ENCODE measurements at regions not wholly inside any gene's neighbourhood (a gene's known extent, or its start where the extent isn't known, plus 50 kb on each side); places are given as distances from the start of the nearest gene placed in this dataset.

GRCh38 chr20:57965441-57965840 is 255.6 kb upstream of the PMEPA1 start:
- H3K27me3 ChIP-seq (ENCODE audit: control insufficient read depth, insufficient read depth, low read length) = peaks cover 2% of the 10 kb centered on the region; the same call in 1 of the 2 replicates
- no peak overlapping the region for H3K4me3 ChIP-seq (ENCODE audit: insufficient read depth, low read depth, low read length)
- no peak for DNase-seq
- H3K36me3 ChIP-seq (replicated peaks; ENCODE audit: control insufficient read depth, insufficient read depth, low read length) = no peaks in the 10 kb centered on the region

- H3K36me3 ChIP-seq (replicated peaks; ENCODE audit: control insufficient read depth, insufficient read depth, low read length) = no peaks in the 10 kb centered on the region
- no peak overlapping the region for H3K4me3 ChIP-seq (ENCODE audit: insufficient read depth, low read depth, low read length)
- no peak for DNase-seq
- peaks cover 2% of the 10 kb centered on the region; the same call in 1 of the 2 replicates for H3K27me3 ChIP-seq (ENCODE audit: control insufficient read depth, insufficient read depth, low read length)
These were observed 254.4 kb upstream of the PMEPA1 start for GRCh38 chr20:57964011-57964862.

GRCh38 chr20:57960803-57961575 is 251.2 kb upstream of the PMEPA1 start:
- peaks cover 2% of the 10 kb centered on the region; the same call in 1 of the 2 replicates for H3K27me3 ChIP-seq (ENCODE audit: control insufficient read depth, insufficient read depth, low read length)
- H3K36me3 ChIP-seq (replicated peaks; ENCODE audit: control insufficient read depth, insufficient read depth, low read length) = no peaks in the 10 kb centered on the region
- no peak for DNase-seq
- no peak overlapping the region for H3K4me3 ChIP-seq (ENCODE audit: insufficient read depth, low read depth, low read length)

GRCh38 chr20:57959589-57959988 is 249.8 kb upstream of the PMEPA1 start:
- no peaks in the 10 kb centered on the region for H3K36me3 ChIP-seq (replicated peaks; ENCODE audit: control insufficient read depth, insufficient read depth, low read length)
- DNase-seq = no peak
- no peak overlapping the region for H3K4me3 ChIP-seq (ENCODE audit: insufficient read depth, low read depth, low read length)
- H3K27me3 ChIP-seq (ENCODE audit: control insufficient read depth, insufficient read depth, low read length) = peaks cover 2% of the 10 kb centered on the region; the same call in 1 of the 2 replicates

GRCh38 chr20:57959018-57959417 is 249.2 kb upstream of the PMEPA1 start:
- Histone ChIP-seq H3K27me3 (ENCODE audit: control insufficient read depth, insufficient read depth, low read length) (peaks cover 2% of the 10 kb centered on the region; the same call in 1 of the 2 replicates), H3K4me3 (ENCODE audit: insufficient read depth, low read depth, low read length) (no peak overlapping the region), H3K36me3 (replicated peaks; ENCODE audit: control insufficient read depth, insufficient read depth, low read length) (no peaks in the 10 kb centered on the region)
- no peak for DNase-seq

GRCh38 chr20:57958050-57958420 is 248.2 kb upstream of the PMEPA1 start:
- DNase-seq = no peak
- Histone ChIP-seq H3K27me3 (ENCODE audit: control insufficient read depth, insufficient read depth, low read length) (peaks cover 2% of the 10 kb centered on the region; the same call in 1 of the 2 replicates), H3K36me3 (replicated peaks; ENCODE audit: control insufficient read depth, insufficient read depth, low read length) (no peaks in the 10 kb centered on the region), H3K4me3 (ENCODE audit: insufficient read depth, low read depth, low read length) (no peak overlapping the region)

GRCh38 chr20:57957411-57958049 is 247.7 kb upstream of the PMEPA1 start:
- no peaks in the 10 kb centered on the region for H3K36me3 ChIP-seq (replicated peaks; ENCODE audit: control insufficient read depth, insufficient read depth, low read length)
- no peak for DNase-seq
- peaks cover 2% of the 10 kb centered on the region; the same call in 1 of the 2 replicates for H3K27me3 ChIP-seq (ENCODE audit: control insufficient read depth, insufficient read depth, low read length)

GRCh38 chr20:57953638-57954037 is 243.8 kb upstream of the PMEPA1 start:
- Histone ChIP-seq H3K4me3 (ENCODE audit: insufficient read depth, low read depth, low read length) (no peak overlapping the region), H3K36me3 (replicated peaks; ENCODE audit: control insufficient read depth, insufficient read depth, low read length) (no peaks in the 10 kb centered on the region), H3K27me3 (ENCODE audit: control insufficient read depth, insufficient read depth, low read length) (no peaks in the 10 kb centered on the region)
- DNase-seq = no peak

More at GRCh38 chr20:57957411-57958049, 247.7 kb upstream of the PMEPA1 start:
- H3K4me3 ChIP-seq (ENCODE audit: insufficient read depth, low read depth, low read length) = no peak overlapping the region

GRCh38 chr20:57952136-57952535 is 242.3 kb upstream of the PMEPA1 start:
- no peak overlapping the region for H3K4me3 ChIP-seq (ENCODE audit: insufficient read depth, low read depth, low read length)
- H3K36me3 ChIP-seq (replicated peaks; ENCODE audit: control insufficient read depth, insufficient read depth, low read length) = no peaks in the 10 kb centered on the region
- DNase-seq = no peak
- no peaks in the 10 kb centered on the region for H3K27me3 ChIP-seq (ENCODE audit: control insufficient read depth, insufficient read depth, low read length)

GRCh38 chr20:57951549-57951948 is 241.7 kb upstream of the PMEPA1 start:
- DNase-seq = no peak
- H3K27me3 ChIP-seq (ENCODE audit: control insufficient read depth, insufficient read depth, low read length) = no peaks in the 10 kb centered on the region
- no peaks in the 10 kb centered on the region for H3K36me3 ChIP-seq (replicated peaks; ENCODE audit: control insufficient read depth, insufficient read depth, low read length)
- no peak overlapping the region for H3K4me3 ChIP-seq (ENCODE audit: insufficient read depth, low read depth, low read length)

GRCh38 chr20:57950764-57951485 is 241.1 kb upstream of the PMEPA1 start:
- no peak for DNase-seq
- H3K27me3 ChIP-seq (ENCODE audit: control insufficient read depth, insufficient read depth, low read length) = no peaks in the 10 kb centered on the region
- no peaks in the 10 kb centered on the region for H3K36me3 ChIP-seq (replicated peaks; ENCODE audit: control insufficient read depth, insufficient read depth, low read length)
- no peak overlapping the region for H3K4me3 ChIP-seq (ENCODE audit: insufficient read depth, low read depth, low read length)

- no peak for DNase-seq
- Histone ChIP-seq H3K27me3 (ENCODE audit: control insufficient read depth, insufficient read depth, low read length) (no peaks in the 10 kb centered on the region), H3K4me3 (ENCODE audit: insufficient read depth, low read depth, low read length) (no peak overlapping the region), H3K36me3 (replicated peaks; ENCODE audit: control insufficient read depth, insufficient read depth, low read length) (no peaks in the 10 kb centered on the region)
These were observed 238.6 kb upstream of the PMEPA1 start for GRCh38 chr20:57948180-57948955.

- Histone ChIP-seq H3K27me3 (ENCODE audit: control insufficient read depth, insufficient read depth, low read length) (no peaks in the 10 kb centered on the region), H3K36me3 (replicated peaks; ENCODE audit: control insufficient read depth, insufficient read depth, low read length) (no peaks in the 10 kb centered on the region), H3K4me3 (ENCODE audit: insufficient read depth, low read depth, low read length) (no peak overlapping the region)
- no peak for DNase-seq
These were observed 237.8 kb upstream of the PMEPA1 start for GRCh38 chr20:57947421-57948179.
